HG02571 (cell line): ENCODE measurements at regions not wholly inside any gene's neighbourhood (a gene's known extent, or its start where the extent isn't known, plus 50 kb on each side); places are given as distances from the start of the nearest gene placed in this dataset.
"Not testable (repeated sequence)": the region's sequence is repeated elsewhere in the genome, so short reads cannot be mapped to it uniquely, and the experiment has no call there.

ENCODE experiments used
- ATAC-seq: cut with Tn5 transposase; IDR thresholded peaks from one replicate; pipeline ENCODE4 v1.9.1; 2021; ENCODE audit warnings: mild to moderate bottlenecking, moderate library complexity; ENCODE audit not compliant: unreplicated experiment

DNA sequence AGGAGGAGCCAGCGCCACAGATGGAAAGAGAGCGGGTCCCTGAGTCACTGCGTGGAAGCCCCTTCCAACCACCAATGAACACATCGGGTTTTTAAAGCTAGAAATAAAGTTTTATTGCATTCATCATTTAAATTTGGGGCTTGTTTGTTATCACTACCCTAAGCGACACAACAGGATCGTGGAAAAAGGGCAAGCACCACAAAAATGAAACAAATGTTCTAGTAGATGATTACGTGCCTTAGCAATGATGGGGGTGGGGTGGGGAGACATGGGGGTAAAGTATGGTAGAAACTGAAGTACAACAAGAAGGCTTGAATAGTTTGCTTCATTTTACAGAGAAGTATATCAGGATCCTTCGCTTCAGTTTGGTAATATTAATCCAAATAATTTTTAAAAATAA, 221.6 kb upstream of the ATP10A start:
- no peak for ATAC-seq

DNA sequence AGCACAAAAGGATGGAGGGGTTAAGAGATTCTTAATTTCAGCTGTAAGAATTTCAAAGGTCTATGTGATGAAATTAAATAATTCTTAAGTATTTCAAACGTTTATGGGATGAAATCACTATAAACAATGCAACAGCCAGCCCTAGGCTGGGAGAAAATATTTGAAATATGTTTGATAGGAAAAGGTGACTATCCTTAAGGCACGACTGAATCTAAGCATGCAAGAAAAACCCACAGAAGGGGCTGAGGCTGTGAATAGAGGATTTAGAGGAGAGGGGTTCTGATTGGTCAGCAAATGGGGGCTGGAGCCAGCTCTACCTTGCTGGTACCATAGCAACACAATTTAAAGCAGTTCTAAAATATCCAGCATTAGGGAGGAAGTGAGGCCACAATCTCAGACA, 220.8 kb upstream of the ATP10A start:
- no peak for ATAC-seq

DNA sequence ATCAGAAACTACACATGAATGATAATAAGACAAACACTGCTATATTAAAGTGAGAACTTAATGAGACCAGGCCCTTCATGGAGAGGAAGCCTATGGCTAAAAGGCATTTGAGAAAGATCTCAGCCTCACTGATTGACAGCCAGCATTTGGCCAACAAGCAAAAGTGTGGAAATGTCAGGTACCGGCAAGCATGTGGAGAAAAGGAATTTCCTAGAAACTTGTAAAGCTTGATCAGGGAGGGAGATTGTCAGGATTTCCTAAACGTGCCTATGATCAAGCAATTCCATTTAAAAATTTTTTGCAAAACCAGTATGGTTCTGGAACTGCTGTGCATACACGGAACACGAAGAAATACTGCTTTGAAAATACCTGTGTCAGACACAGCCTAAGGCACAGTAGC, 220.3 kb upstream of the ATP10A start:
- no peak for ATAC-seq

DNA sequence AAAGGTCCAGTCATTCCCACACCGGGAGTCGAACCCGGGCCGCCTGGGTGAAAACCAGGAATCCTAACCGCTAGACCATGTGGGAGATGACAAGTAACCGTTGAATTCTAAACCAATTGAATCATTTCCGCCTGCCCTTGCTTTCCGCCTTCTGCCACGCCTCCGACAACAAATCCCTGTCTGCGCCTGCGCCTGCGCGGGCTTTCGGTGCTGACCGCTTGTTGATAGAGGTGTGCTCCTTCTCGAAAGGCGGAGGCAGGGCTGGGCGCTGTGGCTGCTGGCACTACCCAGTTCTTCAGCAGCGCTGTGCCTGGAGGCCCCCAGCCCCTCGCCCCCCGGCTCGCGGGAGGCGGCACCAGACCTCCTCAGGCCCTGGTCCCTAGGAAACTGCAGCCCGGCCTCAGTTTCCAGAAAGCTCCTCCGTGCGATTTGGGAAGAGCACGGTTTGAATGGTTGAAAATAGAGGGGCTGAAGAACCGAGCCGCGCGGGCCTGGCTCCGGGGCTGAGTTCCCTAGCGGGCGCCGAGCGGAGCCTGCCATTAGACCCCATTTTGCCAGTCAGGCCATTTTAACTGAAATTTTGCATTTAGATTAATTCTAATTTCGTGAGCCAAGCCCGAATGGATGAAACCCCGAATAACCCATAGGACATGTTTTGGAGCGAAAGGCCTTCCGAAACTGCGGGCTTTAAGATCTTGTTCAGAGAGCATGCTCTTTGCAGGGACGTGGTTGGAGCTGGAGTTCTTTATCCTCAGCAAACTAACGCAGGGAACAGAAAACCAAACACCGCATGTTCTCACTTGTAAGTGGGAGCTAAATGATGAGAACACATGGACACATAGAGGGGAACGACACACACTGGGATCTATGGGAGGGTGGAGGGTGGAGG, 219.3 kb upstream of the ATP10A start:
- ATAC-seq, result peak; percentile 92

DNA sequence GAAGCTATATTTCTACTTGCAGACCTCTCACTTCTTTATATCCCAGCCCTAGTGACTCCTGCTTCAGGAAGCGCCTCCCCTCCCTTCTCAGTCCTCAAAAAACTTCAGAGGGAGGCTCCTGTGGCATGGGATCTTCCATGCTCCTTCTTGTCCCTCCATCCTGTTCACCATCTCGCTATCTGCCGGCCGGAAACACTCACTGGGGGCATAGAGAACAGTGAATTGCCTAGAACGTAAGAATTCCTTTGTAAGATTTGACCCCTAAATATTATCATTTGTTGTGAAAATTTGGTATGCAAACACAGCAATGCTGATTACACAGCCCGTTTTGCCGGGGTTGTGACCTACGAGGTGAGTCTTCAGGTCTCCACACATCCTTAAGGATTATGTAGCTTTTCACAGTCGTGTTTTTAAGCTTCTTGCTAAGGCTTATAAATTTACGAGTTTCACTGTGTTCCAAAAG, 218.7 kb upstream of the ATP10A start:
- ATAC-seq, result no peak

DNA sequence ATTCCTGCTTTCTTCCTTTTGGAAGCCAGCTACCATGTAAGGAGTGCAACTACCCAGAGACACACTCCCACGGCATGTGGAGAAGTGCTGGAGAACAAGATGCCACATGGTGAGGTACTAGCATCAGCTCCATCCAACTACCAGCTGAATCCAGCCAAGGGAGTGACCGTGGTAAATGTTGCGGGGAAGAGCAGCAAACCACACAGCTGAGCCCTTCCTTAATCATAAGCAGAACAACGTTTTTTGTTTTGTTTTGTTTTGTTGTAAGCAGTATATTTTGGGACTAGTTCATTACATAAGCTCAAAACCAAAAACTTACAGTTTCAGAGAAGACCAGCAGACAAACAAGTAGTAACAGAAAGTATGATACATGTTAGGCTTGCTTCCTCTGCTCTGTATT, 212.6 kb upstream of the ATP10A start:
- no peak for ATAC-seq

DNA sequence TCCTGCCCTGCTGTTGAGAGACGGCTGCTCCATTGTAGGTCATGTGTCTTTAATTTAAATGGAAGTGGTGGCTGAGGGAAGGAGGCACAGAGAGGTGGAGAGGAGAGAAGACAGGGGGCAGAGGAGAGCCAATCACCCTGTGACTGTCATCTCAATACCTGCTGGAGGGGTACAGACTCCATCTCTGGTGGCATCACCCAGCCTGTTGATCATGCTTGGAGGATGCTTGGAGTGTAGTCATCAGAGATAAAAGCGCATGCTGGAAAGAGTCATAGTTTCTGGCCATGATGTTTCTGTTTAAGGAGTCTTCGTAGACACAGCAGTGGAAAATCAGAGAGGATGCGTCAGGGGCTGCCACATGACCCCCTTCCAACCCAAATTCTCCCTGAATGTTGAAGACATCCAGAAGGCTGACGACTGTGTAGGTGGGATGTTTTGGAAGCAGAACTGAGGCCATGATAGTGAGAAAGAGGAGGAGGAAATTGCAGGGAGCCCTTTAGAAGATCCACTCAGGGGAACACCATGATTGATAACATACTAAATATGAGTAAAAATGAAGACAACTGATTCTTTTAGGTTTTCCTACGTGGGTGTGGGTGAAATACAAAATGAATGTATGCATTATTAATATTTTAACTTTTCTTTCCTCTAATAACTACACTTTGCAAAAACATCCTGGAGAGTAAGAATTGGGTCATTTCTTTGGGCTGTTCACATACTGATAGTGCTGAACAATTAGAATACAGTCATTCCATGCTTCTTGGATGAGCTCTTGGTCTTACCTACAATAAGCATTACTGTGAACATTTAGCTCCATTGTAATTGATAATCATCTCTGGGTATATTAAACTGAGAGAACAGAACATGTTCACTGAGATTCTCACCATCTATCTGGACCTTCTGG, 210.6 kb upstream of the ATP10A start:
- ATAC-seq, result no peak

DNA sequence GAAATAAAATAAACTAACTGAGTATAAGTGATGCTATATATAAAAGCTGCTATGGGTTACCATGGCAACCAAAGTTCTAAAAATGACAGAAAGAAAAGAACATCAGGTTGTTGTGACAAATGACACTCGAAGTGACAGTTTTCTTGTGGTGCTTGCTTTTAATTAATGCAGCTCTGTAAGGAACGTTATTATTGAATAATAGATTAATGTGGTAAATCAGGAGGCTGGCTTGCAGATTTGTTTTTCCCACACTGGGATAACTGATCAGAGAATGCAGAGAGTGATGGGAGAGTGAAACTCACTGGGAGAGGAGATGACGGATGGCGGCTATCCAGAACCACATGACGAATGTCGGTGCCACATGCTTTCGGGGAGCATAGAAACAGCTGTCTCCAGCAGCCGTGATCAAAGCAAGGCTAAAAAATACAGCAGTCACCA, 207.0 kb upstream of the ATP10A start:
- ATAC-seq, result no peak

DNA sequence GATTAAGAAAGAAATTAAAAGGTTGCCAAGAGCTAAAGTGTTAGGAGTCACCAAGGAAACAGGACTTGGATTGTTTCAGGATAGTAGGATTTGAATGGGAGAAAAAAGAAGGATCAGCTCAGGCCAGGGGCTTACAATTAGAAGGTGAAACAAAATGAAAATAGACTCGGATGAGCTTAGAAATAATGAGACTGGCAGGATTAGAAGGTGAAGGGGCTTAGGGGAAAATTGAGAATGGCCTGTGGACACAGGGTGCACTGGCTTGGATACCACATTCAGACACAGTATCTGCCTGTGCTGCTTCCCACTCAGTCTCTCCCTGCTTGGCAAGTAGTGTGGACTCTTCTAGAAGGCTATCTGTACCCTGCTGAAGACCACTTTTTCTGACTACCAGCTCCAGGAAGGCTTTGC, 206.1 kb upstream of the ATP10A start:
- ATAC-seq, result no peak

DNA sequence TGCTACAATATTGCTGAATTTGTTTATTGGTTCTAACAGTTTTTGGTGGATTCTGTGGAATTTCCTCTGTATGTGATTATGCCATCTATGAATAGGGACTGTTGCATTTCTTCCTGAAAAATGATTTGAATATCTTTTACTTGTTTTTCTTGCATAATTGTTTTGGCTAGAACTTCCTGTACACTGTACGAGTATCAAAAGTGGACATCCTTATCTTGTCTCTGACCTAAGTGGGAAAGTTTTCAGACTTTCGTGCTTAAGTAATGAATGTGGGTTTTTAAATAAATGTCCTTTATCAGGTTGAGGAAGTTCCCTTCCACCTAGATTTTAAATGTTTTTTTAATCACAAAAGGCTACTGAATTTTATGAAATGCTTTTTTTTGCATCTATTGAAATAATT, 203.8 kb upstream of the ATP10A start:
- no peak for ATAC-seq

DNA sequence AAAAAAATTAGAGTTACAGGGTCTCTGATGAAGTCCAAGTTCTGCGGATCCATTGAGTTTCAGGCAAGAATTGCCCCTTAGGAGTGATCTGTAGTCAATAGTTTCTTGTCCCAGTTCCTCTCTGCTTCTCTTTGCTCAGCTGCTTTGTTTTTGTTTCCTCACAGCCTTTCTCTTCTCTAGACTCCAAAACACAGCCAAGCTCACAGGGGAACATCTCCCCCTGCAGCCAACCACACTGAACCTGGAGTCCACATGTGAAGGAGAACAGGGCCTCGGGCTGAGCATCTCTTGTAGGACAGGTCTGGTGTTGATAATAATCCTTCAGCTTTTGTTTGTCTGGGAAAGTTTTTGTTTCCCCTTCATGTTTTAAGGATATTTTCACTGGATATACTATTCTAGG, 202.6 kb upstream of the ATP10A start:
- no peak for ATAC-seq

DNA sequence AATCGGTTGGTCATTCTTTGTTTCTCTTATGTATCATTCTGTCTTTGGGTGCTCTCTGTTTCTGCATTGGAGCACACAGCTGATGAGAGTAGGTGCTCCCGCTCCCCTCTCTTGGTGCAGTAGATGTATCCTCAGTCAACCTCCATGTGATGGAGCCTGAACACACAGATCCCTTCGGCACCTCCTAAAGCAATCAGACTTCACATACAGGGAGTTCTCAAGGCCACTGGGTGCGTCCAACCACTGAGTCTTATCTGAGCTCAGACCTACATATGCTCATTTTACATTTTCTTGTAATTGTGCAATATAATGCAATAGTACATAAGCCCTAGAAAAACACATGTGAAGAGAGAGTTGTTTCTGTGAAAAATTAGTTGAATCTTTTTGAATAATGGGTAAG, 198.1 kb upstream of the ATP10A start:
- no peak for ATAC-seq

DNA sequence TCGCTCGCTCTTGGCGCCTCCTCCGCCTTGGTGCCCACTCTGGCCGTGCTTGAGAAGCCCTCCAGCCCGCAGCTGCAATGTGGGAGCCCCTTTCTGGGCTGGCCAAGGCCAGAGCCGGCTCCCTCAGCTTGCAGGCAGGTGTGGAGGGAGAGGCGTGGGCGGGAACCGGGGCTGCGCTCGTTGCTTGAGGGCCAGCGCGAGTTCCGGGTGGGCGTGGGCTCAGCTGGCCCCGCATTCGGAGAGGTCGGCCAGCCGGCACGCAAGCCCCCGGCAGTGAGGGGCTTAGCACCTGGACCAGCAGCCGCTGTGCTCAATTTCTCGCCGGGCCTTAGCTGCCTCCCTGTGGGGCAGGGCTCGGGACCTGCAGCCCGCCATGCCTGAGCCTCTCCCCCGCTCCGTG, 193.6 kb upstream of the ATP10A start:
- ATAC-seq, result not testable (repeated sequence)

DNA sequence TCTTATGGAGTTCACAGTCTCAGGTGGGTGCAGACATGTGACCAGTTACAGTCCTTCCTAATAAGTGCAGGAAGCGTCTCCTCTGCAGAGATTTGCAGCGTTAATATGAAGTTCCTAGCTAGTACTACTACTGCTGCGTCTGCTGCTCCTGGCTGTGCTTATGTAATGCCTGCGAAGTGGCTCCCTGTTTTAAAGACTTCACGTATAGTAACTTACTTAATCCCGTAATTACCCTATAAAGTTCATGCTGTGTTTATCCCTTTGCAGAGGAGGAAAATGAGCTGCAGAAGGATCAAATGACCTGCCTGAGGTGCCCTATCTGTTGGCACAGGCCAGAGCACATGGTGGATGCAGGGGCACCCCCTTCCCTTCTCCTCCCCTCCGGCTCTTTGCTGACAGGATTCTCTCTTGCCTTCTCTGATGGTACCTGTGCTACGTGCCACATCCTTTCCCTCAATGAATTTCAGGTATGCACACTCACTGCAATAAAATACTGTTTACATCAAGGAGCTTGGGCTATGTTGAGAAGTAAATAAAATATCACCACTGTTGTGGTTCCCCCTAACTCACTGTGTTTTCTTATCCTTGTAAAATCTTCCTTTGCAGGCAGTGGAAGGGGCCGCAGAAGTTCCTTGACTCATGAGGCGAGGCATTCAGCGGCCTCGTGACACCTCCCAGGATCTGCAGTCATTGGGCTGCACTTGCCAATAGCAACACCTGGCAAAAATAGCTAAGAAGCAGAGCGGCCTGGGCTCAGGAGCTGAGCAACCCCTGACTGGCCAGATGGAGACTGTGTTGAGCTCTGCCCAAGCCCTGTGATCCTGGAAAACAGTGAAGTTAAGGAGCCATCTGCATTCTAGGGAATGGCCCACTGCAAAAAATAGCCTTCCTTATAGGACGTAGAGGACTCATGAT, 188.9 kb upstream of the ATP10A start:
- ATAC-seq, result no peak

DNA sequence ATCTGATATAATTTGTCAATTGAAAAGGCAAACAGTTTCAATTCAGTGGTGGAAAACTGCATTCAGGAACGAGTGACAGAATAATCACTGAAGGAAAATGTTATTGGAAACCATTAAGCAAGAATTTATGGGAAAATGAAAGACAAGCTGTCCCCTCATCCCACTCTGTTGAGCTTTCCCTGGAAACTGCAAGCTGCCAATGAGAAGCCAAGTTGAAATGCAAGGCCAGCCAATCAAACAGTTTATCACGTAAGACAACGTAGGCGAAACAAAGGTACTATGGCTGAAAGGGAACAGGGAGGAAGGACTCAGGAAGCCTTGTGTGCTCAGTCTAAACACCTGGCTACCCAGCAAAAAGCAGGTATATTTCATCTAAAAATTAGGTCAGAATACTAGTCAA, 187.9 kb upstream of the ATP10A start:
- ATAC-seq, result no peak

DNA sequence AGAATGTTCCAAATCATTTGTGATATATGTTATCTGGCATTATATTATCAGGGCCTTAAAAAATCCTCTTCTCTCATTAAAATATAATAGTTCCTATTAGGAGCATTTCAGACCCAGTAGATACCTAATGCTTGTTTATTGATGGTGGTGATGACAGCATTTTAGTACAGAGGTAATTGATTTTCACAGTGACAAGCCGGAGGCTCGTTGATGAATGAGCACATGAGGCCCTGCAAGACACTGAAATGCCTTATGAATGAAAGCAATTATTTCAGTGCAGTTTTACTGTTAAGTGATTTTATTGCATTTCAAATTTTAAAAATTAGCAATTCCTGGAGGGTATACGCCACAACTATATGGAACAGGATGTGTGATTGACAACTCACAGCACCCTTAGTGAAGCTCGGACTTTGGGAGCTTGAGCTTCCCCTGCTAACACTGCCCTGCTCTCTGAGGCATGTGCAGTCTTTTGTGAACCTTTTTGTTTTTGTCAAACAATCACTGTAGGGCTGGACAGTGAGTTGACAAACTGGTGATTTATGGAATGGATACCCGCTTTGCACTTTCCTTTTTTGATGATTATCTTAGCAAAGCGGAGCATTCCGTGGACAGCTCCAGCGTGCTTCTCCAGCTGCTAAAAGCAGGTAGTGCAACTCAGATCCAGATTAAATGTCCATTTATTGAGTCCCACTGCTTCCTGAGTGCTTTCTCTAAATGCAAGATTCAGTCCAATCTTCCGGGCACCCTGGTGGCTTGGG, 187.0 kb upstream of the ATP10A start:
- ATAC-seq, result no peak

DNA sequence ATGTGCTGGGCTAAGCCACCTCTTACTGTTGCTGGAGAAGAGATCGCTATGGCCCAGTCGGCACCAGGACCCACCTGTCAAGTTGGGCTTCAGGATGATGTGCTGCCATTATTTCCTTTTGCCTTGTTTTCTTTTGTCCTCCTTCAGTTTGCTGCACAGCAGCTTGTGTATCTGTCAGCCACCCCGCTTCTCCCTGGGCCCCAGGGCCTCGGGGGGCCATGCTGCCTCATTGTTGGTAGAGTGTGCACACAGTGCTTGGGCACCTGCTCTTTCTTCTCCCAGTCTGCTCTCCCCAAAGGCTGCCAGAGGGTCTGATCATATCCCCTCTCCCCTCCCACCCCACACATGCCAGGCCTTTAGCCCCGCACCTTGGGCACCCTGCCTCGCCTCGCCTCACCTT, 185.5 kb upstream of the ATP10A start:
- ATAC-seq, result no peak

DNA sequence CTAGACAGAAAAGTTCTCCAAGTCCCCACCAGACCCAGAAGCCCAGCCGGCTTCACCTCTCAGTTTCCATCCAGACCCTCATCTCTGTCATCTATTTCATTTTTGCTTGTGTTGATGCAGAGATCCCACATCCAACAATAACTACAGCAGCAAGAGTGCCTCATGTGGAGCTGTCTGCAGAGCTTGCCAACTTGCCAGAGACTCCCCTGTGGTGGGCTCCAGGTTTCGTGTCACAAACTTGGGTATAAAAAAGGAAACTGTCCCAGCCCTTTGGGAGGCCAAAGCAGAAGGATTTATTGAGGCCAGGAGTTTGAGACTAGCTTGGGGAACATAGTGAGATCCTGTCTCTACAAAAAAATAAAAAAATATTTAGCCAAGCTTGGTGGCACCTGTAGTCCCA, 182.4 kb upstream of the ATP10A start:
- no peak for ATAC-seq

DNA sequence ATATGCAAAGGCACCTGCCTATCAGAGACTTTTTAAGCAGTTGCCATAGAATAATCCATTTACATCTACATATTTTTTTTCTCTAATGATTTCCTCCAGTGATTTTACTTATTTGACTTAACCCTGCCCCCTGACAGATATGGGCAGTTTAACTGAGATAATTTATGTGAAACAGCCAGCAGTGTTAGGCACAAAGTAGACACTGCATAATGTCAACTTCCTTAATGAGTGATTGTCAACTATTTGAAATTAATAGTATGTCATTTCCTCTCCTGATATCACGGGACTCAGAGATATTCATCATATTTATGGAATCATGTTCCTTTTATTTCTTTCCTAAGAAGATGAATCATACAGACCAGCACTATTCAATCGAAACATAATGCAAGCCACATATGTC, 179.9 kb upstream of the ATP10A start:
- ATAC-seq, result no peak

DNA sequence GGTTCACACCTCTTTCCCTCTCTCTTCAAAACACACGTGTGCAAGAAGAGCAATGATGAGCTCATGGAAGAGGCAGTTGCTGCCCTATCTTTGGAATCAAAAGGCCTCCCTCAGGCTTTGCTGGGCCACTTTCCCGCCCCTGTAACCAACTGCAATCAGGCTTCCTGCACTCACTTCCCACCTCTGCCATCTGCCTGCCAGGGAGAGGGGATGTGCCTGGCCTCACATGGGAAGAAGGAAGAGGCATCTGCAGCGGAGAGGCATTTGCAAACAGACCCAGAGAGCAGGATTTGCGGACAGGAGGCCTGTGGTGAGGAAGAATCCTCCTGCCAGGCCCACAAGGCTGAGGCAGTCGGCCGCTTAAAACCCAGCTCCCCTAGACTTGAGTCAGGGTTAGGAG, 175.6 kb upstream of the ATP10A start:
- ATAC-seq, result no peak
